ENCODE measurements at regions not wholly inside any gene's neighbourhood (a gene's known extent, or its start where the extent isn't known, plus 50 kb on each side); places are given as distances from the start of the nearest gene placed in this dataset.

GRCh38 chr2:156695595-156695994, 259.4 kb downstream of the GPD2 start:
- DNase-seq, result no peak
- no peak for ATAC-seq
- TF ChIP-seq CTCF (IDR thresholded peaks at IDR 0.05), result no peak
- Histone ChIP-seq H3K9me3 (no peaks in the 10 kb centered on the region), H3K36me3 (ENCODE audit: low read depth) (no peaks in the 10 kb centered on the region), H3K4me1 (ENCODE audit: low read depth) (no peaks in the 10 kb centered on the region), H3K4me3 (no peak overlapping the region)
- intact Hi-C loops (cut with DNase I, micrococcal nuclease), result no loop called here

- no peaks in the 10 kb centered on the region for H3K4me1 ChIP-seq (ENCODE audit: low read depth)
- no peak for ATAC-seq
- TF ChIP-seq CTCF (IDR thresholded peaks at IDR 0.05), result no peak
- H3K36me3 ChIP-seq (ENCODE audit: low read depth), result no peaks in the 10 kb centered on the region
- intact Hi-C loops (cut with DNase I, micrococcal nuclease), result no loop called here
- no peak overlapping the region for H3K4me3 ChIP-seq
- H3K9me3 ChIP-seq, result no peaks in the 10 kb centered on the region
- DNase-seq, result no peak
Observed at GRCh38 chr2:156697906-156698305, 261.7 kb downstream of the GPD2 start.

GRCh38 chr2:156700681-156701080, 264.5 kb downstream of the GPD2 start:
- H3K4me1 ChIP-seq (ENCODE audit: low read depth), result no peaks in the 10 kb centered on the region
- ATAC-seq, result no peak
- H3K4me3 ChIP-seq, result no peak overlapping the region
- no peaks in the 10 kb centered on the region for H3K36me3 ChIP-seq (ENCODE audit: low read depth)
- no peak for TF ChIP-seq CTCF (IDR thresholded peaks at IDR 0.05)
- no peaks in the 10 kb centered on the region for H3K9me3 ChIP-seq
- DNase-seq, result no peak
- intact Hi-C loops (cut with DNase I, micrococcal nuclease), result no loop called here

DNA sequence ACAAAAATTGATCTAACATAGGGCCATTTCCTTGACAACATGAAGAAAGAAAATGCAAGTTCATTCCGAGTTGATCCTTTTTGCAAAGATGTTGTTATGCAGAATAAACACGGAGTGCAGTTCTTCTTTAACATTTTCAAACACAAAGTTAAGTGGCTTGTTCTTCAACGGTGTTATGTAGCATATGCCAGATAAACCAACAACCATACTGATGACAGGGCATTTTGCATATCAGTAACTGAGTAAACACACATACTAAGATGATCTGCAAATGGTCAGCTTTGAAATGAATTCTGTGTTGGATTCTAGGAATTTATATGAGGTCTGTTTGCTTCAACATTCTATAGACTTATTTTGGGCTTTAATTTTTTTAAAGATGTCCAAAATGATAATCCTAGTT, 266.4 kb downstream of the GPD2 start:
- ATAC-seq, result no peak
- Histone ChIP-seq H3K4me1 (ENCODE audit: low read depth) (no peaks in the 10 kb centered on the region), H3K4me3 (no peak overlapping the region), H3K9me3 (no peaks in the 10 kb centered on the region), H3K36me3 (ENCODE audit: low read depth) (no peaks in the 10 kb centered on the region)
- DNase-seq, result no peak
- intact Hi-C loops (cut with DNase I, micrococcal nuclease), result no loop called here
- TF ChIP-seq CTCF (IDR thresholded peaks at IDR 0.05), result no peak

- H3K4me3 ChIP-seq, result no peak overlapping the region
- intact Hi-C loops (cut with DNase I, micrococcal nuclease), result no loop called here
- TF ChIP-seq CTCF (IDR thresholded peaks at IDR 0.05), result no peak
- no peaks in the 10 kb centered on the region for H3K4me1 ChIP-seq (ENCODE audit: low read depth)
- no peaks in the 10 kb centered on the region for H3K9me3 ChIP-seq
- DNase-seq (no peak), ATAC-seq (no peak)
- H3K36me3 ChIP-seq (ENCODE audit: low read depth), result no peaks in the 10 kb centered on the region
Observed at GRCh38 chr2:156703642-156704041, 267.5 kb downstream of the GPD2 start.

DNA sequence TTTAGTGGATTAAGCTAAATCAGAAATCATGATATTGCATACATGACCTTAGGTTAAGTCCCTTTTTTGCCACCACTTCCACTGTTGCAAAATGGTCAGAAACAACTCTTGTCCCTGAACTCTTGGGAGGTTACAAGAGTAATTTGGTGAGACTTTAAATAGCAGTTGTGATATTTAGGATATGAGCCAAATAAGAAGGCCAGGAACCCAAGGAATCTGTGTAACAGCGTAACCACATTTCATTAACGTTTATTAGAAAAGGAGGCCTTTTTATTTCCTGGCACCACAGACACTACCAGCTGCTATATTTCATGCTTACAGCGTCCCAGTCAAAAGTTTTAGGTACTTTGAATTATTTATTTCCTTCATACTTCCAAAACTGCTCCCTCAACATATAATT, 268.0 kb downstream of the GPD2 start:
- ATAC-seq (no peak), DNase-seq (no peak)
- TF ChIP-seq CTCF (IDR thresholded peaks at IDR 0.05), result no peak
- H3K9me3 ChIP-seq, result no peaks in the 10 kb centered on the region
- no peaks in the 10 kb centered on the region for H3K36me3 ChIP-seq (ENCODE audit: low read depth)
- no peaks in the 10 kb centered on the region for H3K4me1 ChIP-seq (ENCODE audit: low read depth)
- H3K4me3 ChIP-seq, result no peak overlapping the region
- intact Hi-C loops (cut with DNase I, micrococcal nuclease), result no loop called here
